DND-41 (cell line): ENCODE measurements at regions not wholly inside any gene's neighbourhood (a gene's known extent, or its start where the extent isn't known, plus 50 kb on each side); places are given as distances from the start of the nearest gene placed in this dataset.

Experiments used
- ATAC-seq: fragments of 200-7000 bp; cut with Tn5 transposase; 3 replicates; pipeline ENCODE4 v1.9.1; 2021; ENCODE audit warnings: low read depth; ENCODE audit not compliant: insufficient read depth
- DNase-seq: peaks from one replicate; pipeline ENCODE4 v3.0.0-alpha.2; 2020
- H2AFZ ChIP-seq: 2 replicates; pipeline ENCODE4 v1.6.0; 2012; ENCODE audit warnings: low read depth, low read length
- H3K27ac ChIP-seq: 2 replicates; pipeline ENCODE4 v1.5.1; 2012; ENCODE audit warnings: low read length, inconsistent platforms
- H3K27me3 ChIP-seq: fragments of 200-600 bp; sonication (generic); 2 replicates; pipeline ENCODE4 v1.6.0; 2012; ENCODE audit warnings: low read length, mild to moderate bottlenecking, inconsistent platforms; ENCODE audit not compliant: insufficient read depth, poor library complexity
- H3K36me3 ChIP-seq: 2 replicates; pipeline ENCODE4 v1.5.1; 2012; ENCODE audit warnings: low read length, inconsistent platforms; ENCODE audit not compliant: insufficient read depth
- H3K4me1 ChIP-seq: 2 replicates; pipeline ENCODE4 v1.5.1; 2012; ENCODE audit warnings: mild to moderate bottlenecking, low read length; ENCODE audit not compliant: insufficient read depth
- H3K4me2 ChIP-seq: 2 replicates; pipeline ENCODE4 v1.6.0; 2012; ENCODE audit warnings: mild to moderate bottlenecking, moderate library complexity, low read length, inconsistent platforms; ENCODE audit not compliant: insufficient read depth
- H3K4me3 ChIP-seq, 2 experiments: fragments of 200-600 bp in 1 of 2; shearing (Covaris generic) in 1 of 2; 2 replicates each; pipeline ENCODE4 v1.5.1; 2012 to 2016; ENCODE audit warnings: inconsistent platforms in 2 of 2, low read length in 2 of 2, mild to moderate bottlenecking in 2 of 2, low read depth in 1 of 2, moderate library complexity in 1 of 2
- H3K79me2 ChIP-seq: 2 replicates; pipeline ENCODE4 v1.6.0; 2012; ENCODE audit warnings: low read length, inconsistent platforms; ENCODE audit not compliant: insufficient read depth
- H3K9ac ChIP-seq: 2 replicates; pipeline ENCODE4 v1.6.0; 2012; ENCODE audit warnings: low read depth, mild to moderate bottlenecking, inconsistent platforms, low read length, moderate library complexity
- H3K9me3 ChIP-seq: 2 replicates; pipeline ENCODE4 v1.5.1; 2012; ENCODE audit warnings: low read length, moderate library complexity, mild to moderate bottlenecking, inconsistent platforms; ENCODE audit not compliant: insufficient read depth, severe bottlenecking
- H4K20me1 ChIP-seq: 2 replicates; pipeline ENCODE4 v1.6.0; 2012; ENCODE audit warnings: low read length; ENCODE audit not compliant: insufficient read depth
- EZH2 ChIP-seq: IDR thresholded peaks from 3 replicates; pipeline ENCODE4 v1.6.1; 2012; ENCODE audit warnings: borderline replicate concordance, low read depth, mild to moderate bottlenecking, moderate library complexity, low read length, inconsistent platforms; ENCODE audit not compliant: severe bottlenecking
- TF ChIP-seq, protein P1 (sequence below): IDR thresholded peaks from 2 replicates; pipeline ENCODE4 v1.5.1; 2012; ENCODE audit warnings: borderline replicate concordance, low read length, moderate library complexity, mild to moderate bottlenecking; ENCODE audit not compliant: poor library complexity, severe bottlenecking; ENCODE audit errors: extremely low read depth

DNA sequence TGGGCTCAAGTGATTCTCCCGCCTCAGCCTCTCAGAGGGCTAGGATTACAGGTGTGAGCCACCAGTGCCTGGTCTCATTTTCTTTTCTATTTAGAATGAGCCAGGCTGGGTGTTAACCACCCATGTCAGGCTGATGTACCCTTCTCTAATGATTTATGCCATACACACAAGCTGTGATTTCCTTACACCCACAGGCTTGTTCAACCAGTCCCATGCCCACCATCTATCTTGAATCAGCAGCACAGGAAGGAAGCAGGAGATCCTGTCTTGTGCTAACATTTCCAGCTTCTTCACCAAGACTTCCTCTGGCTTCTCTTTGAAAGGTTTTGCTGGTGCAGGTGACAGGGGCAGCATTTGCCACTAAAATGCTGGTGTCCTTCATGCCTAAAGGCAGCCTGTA lies 176.4 kb downstream of the GATA3 start:
- ATAC-seq (peak; percentile 70), DNase-seq (peak; percentile 52)
- no peaks in the 10 kb centered on the region for H3K27me3 ChIP-seq
- H3K4me2 ChIP-seq, result no peak overlapping the region
- no peaks in the 10 kb centered on the region for H4K20me1 ChIP-seq
- H3K27ac ChIP-seq, result 0 out of 2 replicates have a peak overlapping the region, but pooled peaks have one; percentile 37
- no peak overlapping the region for H2AFZ ChIP-seq
- no peaks in the 10 kb centered on the region for H3K79me2 ChIP-seq
- peaks cover 37% of the 10 kb centered on the region for H3K4me1 ChIP-seq
- H3K9me3 ChIP-seq, result no peaks in the 10 kb centered on the region
- no peak overlapping the region for H3K9ac ChIP-seq
- no peaks in the 10 kb centered on the region for H3K36me3 ChIP-seq
- TF ChIP-seq, protein P1, sequence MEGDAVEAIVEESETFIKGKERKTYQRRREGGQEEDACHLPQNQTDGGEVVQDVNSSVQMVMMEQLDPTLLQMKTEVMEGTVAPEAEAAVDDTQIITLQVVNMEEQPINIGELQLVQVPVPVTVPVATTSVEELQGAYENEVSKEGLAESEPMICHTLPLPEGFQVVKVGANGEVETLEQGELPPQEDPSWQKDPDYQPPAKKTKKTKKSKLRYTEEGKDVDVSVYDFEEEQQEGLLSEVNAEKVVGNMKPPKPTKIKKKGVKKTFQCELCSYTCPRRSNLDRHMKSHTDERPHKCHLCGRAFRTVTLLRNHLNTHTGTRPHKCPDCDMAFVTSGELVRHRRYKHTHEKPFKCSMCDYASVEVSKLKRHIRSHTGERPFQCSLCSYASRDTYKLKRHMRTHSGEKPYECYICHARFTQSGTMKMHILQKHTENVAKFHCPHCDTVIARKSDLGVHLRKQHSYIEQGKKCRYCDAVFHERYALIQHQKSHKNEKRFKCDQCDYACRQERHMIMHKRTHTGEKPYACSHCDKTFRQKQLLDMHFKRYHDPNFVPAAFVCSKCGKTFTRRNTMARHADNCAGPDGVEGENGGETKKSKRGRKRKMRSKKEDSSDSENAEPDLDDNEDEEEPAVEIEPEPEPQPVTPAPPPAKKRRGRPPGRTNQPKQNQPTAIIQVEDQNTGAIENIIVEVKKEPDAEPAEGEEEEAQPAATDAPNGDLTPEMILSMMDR, result peak; percentile 7
- TF ChIP-seq EZH2, result no peak
- H3K4me3 ChIP-seq, result no peak overlapping the region

DNA sequence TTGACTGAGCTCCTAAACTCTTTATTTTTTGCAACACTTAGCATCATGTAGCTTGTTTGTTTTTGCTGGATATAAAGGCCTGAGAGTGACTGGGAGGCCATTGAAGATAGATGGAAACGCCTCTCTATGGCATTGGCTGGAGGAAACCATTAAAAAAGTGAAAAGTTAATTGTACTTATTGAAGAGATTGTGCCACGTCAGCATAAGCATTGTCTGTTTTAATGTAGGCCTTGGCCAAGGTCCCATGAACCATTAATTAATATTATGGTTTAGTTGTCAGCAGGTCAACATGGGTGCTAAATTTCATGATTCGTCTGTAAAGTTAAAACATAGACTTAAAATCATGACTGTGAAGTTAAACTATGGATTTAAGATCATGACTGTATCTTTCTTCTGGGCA lies 178.6 kb downstream of the GATA3 start:
- Histone ChIP-seq H3K9me3 (no peaks in the 10 kb centered on the region), H3K4me3 (no peak overlapping the region), H3K9ac (no peak overlapping the region), H3K4me2 (no peak overlapping the region), H4K20me1 (no peaks in the 10 kb centered on the region), H3K4me1 (peaks cover 37% of the 10 kb centered on the region), H3K79me2 (no peaks in the 10 kb centered on the region), H2AFZ (no peak overlapping the region), H3K27ac (no peak overlapping the region), H3K27me3 (no peaks in the 10 kb centered on the region), H3K36me3 (no peaks in the 10 kb centered on the region)
- DNase-seq (no peak), ATAC-seq (no peak)
- TF ChIP-seq, protein P1, result no peak
- no peak for TF ChIP-seq EZH2

DNA sequence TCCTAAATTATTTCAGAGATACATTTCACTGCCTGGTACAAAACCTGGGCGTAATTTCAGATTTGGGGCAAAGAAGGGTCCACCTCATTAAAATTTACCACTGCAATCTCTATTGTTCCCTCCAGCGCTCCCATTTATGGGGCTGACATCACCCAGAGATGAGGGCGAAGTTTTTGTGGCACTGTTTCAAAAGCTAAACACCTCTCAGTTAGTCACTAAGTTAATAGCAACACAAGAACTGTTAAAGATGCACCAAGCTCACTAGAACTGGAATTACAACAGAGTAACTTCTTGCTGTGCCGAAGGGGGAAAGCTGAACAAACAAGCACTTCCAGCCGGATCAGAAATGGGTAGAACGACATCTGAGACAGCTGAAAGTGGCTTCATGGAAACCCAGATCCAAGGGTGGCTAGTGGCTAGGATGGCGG lies 179.4 kb downstream of the GATA3 start:
- Histone ChIP-seq H3K4me1 (peaks cover 35% of the 10 kb centered on the region), H3K27me3 (no peaks in the 10 kb centered on the region), H3K4me3 (no peak overlapping the region), H2AFZ (no peak overlapping the region), H3K27ac (no peak overlapping the region), H3K9me3 (no peaks in the 10 kb centered on the region), H4K20me1 (no peaks in the 10 kb centered on the region), H3K79me2 (no peaks in the 10 kb centered on the region), H3K9ac (no peak overlapping the region), H3K4me2 (no peak overlapping the region), H3K36me3 (no peaks in the 10 kb centered on the region)
- DNase-seq (no peak), ATAC-seq (no peak)
- TF ChIP-seq, protein P1, result no peak
- no peak for TF ChIP-seq EZH2
